HEK293T (cell line): ENCODE measurements at regions not wholly inside any gene's neighbourhood (a gene's known extent, or its start where the extent isn't known, plus 50 kb on each side); places are given as distances from the start of the nearest gene placed in this dataset.

Source experiments
- ARNT ChIP-seq: fragments of 450-650 bp; IDR thresholded peaks from 2 replicates; pipeline ENCODE4 v1.6.1; 2017; ENCODE audit warnings: mild to moderate bottlenecking
- BHLHE40 ChIP-seq: fragments of 450-650 bp; IDR thresholded peaks from 2 replicates; pipeline ENCODE4 v1.6.1; 2016; ENCODE audit warnings: mild to moderate bottlenecking, moderate library complexity, borderline replicate concordance
- FOXA1 ChIP-seq: fragments of 450-650 bp; IDR thresholded peaks from 2 replicates; pipeline ENCODE4 v1.6.1; 2016; ENCODE audit warnings: mild to moderate bottlenecking
- FOXK2 ChIP-seq: fragments of 450-650 bp; IDR thresholded peaks from 2 replicates; pipeline ENCODE4 v1.6.1; 2016; ENCODE audit warnings: mild to moderate bottlenecking
- FOXM1 ChIP-seq: fragments of 450-650 bp; IDR thresholded peaks from 2 replicates; pipeline ENCODE4 v1.6.1; 2017; ENCODE audit warnings: mild to moderate bottlenecking, borderline replicate concordance
- HDGF ChIP-seq: fragments of 450-650 bp; IDR thresholded peaks from 2 replicates; pipeline ENCODE4 v1.6.1; 2017; ENCODE audit warnings: antibody characterized with exemption, borderline replicate concordance
- L3MBTL2 ChIP-seq: fragments of 450-650 bp; conservative IDR thresholded peaks from 2 replicates; pipeline ENCODE4 v1.6.1; 2016; ENCODE audit warnings: mild to moderate bottlenecking
- LEF1 ChIP-seq: fragments of 450-650 bp; IDR thresholded peaks from 2 replicates; pipeline ENCODE4 v1.6.1; 2017; ENCODE audit warnings: mild to moderate bottlenecking, borderline replicate concordance
- NFRKB ChIP-seq: fragments of 450-650 bp; IDR thresholded peaks from 2 replicates; pipeline ENCODE4 v1.6.1; 2016; ENCODE audit warnings: mild to moderate bottlenecking, moderate library complexity
- SP1 ChIP-seq: fragments of 450-650 bp; IDR thresholded peaks from 2 replicates; pipeline ENCODE4 v1.6.1; 2017
- TARDBP ChIP-seq: fragments of 450-650 bp; IDR thresholded peaks from 2 replicates; pipeline ENCODE4 v1.6.1; 2016
- ZNF384 ChIP-seq: fragments of 450-650 bp; IDR thresholded peaks from 2 replicates; pipeline ENCODE4 v1.6.1; 2016

GRCh38 chr1:227378871-227379554 lies 60.7 kb upstream of the CDC42BPA start:
- TF ChIP-seq BHLHE40 (no peak), FOXK2 (no peak), L3MBTL2 (no peak), SP1 (no peak), HDGF (no peak), FOXM1 (no peak), FOXA1 (no peak), LEF1 (no peak), ZNF384 (no peak), TARDBP (no peak), ARNT (no peak), NFRKB (no peak)
